ENCODE measurements at regions not wholly inside any gene's neighbourhood (a gene's known extent, or its start where the extent isn't known, plus 50 kb on each side); places are given as distances from the start of the nearest gene placed in this dataset.

DNA sequence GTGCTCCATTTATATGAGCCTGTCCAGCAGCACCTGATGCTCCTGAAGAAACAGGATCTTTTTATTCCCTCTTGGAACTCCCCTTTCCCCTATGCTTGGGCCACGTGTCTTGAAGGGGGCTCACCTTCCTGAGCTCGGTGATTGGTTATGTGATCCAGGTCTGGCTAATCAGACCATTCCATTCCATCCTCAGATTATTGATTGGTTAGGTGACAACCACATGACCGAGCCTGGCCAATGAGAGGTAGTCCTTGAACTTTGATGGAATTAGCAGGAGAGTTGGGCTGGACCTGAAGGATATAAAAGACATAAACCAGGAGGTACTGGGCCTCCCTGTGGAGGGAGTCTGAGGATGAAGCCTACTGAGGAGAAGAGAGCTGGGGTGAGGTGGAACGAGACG lies 216.6 kb upstream of the LHX5 start:
- no peak for DNase-seq (ENCODE audit: low spot score)
- no peak for TF ChIP-seq CTCF (IDR thresholded peaks at IDR 0.05; ENCODE audit: poor library complexity, severe bottlenecking)
- Histone ChIP-seq H3K4me3 (ENCODE audit: severe bottlenecking) (no peak overlapping the region), H3K4me1 (ENCODE audit: insufficient read depth, poor library complexity, severe bottlenecking) (no peaks in the 10 kb centered on the region), H3K36me3 (ENCODE audit: low read depth) (no peaks in the 10 kb centered on the region), H3K9me3 (ENCODE audit: severe bottlenecking) (no peaks in the 10 kb centered on the region), H3K27ac (ENCODE audit: poor library complexity, severe bottlenecking) (no peak overlapping the region), H3K27me3 (ENCODE audit: insufficient read depth, poor library complexity, severe bottlenecking) (peaks cover 5% of the 10 kb centered on the region)
- no peak for ATAC-seq (ENCODE audit: low read depth)

DNA sequence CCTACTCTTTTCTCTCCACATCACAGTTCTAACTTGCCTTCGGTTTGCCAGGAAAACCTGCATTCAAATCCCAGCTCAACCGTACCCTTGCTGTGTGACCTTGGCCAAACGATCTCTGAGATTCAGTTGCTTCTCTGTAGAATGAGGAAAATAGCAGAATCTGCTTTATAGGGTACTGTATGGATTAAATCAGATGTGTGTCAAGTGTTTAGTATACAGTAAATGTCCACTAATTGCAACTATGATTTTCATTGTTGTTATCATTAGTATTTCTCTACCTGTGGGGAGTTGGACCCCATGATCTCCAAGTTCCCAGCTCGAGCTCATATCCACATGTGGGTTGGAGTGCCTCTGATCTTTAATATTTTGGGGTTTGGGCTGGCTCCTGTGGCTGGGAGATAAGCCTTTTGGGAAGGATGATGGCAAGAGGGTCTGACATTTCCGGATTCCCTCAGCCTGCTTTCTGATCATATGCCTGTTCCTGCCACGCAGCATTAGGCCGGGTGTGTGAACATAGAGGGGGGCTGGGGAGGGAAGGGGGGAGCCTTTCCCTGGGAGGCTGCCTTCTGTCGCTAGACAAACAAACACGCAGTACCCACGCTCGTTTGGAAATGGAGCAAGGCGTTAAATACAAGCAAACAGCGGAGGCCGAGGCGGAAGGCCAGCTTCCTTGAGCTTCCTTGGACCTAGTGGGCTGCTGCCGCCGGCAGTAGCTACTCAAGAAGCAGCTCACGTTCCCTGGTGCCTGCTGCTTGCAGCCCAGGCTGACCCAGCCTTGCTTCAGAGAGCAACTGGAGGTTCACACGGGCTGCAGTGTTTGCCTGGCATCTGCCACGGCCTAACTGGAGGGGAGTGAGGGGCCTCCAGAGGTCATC lies 213.5 kb upstream of the LHX5 start:
- no peak for TF ChIP-seq CTCF (IDR thresholded peaks at IDR 0.05; ENCODE audit: poor library complexity, severe bottlenecking)

GRCh38 chr12:113684053-113684907 lies 212.6 kb upstream of the LHX5 start:
- ATAC-seq (ENCODE audit: low read depth) (no peak), DNase-seq (ENCODE audit: low spot score) (no peak)
- no peaks in the 10 kb centered on the region for H3K36me3 ChIP-seq (ENCODE audit: low read depth)
- no peaks in the 10 kb centered on the region for H3K4me1 ChIP-seq (ENCODE audit: insufficient read depth, poor library complexity, severe bottlenecking)
- TF ChIP-seq CTCF (IDR thresholded peaks at IDR 0.05; ENCODE audit: poor library complexity, severe bottlenecking), result no peak
- H3K4me3 ChIP-seq (ENCODE audit: severe bottlenecking), result no peak overlapping the region
- no peak overlapping the region for H3K27ac ChIP-seq (ENCODE audit: poor library complexity, severe bottlenecking)
- peaks cover 5% of the 10 kb centered on the region for H3K27me3 ChIP-seq (ENCODE audit: insufficient read depth, poor library complexity, severe bottlenecking)
- H3K9me3 ChIP-seq (ENCODE audit: severe bottlenecking), result no peaks in the 10 kb centered on the region

More for the DNA sequence above, 213.5 kb upstream of the LHX5 start:
- no peak overlapping the region for H3K4me3 ChIP-seq (ENCODE audit: severe bottlenecking)
- ATAC-seq (ENCODE audit: low read depth) (no peak), DNase-seq (ENCODE audit: low spot score) (no peak)
- no peaks in the 10 kb centered on the region for H3K9me3 ChIP-seq (ENCODE audit: severe bottlenecking)
- peaks cover 5% of the 10 kb centered on the region for H3K27me3 ChIP-seq (ENCODE audit: insufficient read depth, poor library complexity, severe bottlenecking)
- H3K4me1 ChIP-seq (ENCODE audit: insufficient read depth, poor library complexity, severe bottlenecking), result no peaks in the 10 kb centered on the region
- no peak overlapping the region for H3K27ac ChIP-seq (ENCODE audit: poor library complexity, severe bottlenecking)
- no peaks in the 10 kb centered on the region for H3K36me3 ChIP-seq (ENCODE audit: low read depth)

DNA sequence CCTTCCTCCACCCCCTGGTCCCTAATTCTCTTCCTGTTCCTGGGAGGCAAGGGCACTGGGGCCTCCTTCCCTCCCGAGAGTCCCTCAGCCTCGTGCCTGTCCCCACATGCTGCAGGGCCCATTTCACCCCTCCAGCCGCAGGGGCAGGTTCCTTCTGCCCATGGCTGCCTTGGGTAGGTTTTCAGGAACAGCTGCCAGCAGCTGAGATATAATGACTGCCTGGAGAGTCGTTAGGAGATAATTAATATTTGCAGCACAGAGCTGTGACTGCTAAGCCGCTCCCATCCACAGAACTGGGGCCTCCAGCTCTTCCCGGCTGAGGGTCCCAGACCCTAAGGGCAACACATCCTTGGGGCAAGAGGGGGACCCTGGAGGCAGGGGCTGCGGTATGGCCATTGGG lies 211.9 kb upstream of the LHX5 start:
- H3K4me3 ChIP-seq (ENCODE audit: severe bottlenecking), result no peak overlapping the region
- H3K9me3 ChIP-seq (ENCODE audit: severe bottlenecking), result no peaks in the 10 kb centered on the region
- peaks cover 5% of the 10 kb centered on the region for H3K27me3 ChIP-seq (ENCODE audit: insufficient read depth, poor library complexity, severe bottlenecking)
- ATAC-seq (ENCODE audit: low read depth) (no peak), DNase-seq (ENCODE audit: low spot score) (no peak)
- H3K4me1 ChIP-seq (ENCODE audit: insufficient read depth, poor library complexity, severe bottlenecking), result no peaks in the 10 kb centered on the region
- TF ChIP-seq CTCF (IDR thresholded peaks at IDR 0.05; ENCODE audit: poor library complexity, severe bottlenecking), result no peak
- H3K36me3 ChIP-seq (ENCODE audit: low read depth), result no peaks in the 10 kb centered on the region
- no peak overlapping the region for H3K27ac ChIP-seq (ENCODE audit: poor library complexity, severe bottlenecking)

All from RWPE2 (cell line).